NT2/D1 (cell line): ENCODE measurements at regions not wholly inside any gene's neighbourhood (a gene's known extent, or its start where the extent isn't known, plus 50 kb on each side); places are given as distances from the start of the nearest gene placed in this dataset.

ENCODE experiments used
- SUZ12 ChIP-seq: IDR thresholded peaks from 2 replicates; pipeline ENCODE4 v1.6.1; 2011; ENCODE audit not compliant: insufficient read length, insufficient read depth; ENCODE audit errors: extremely low read depth
- YY1 ChIP-seq: IDR thresholded peaks from 2 replicates; pipeline ENCODE4 v1.6.1; 2011; ENCODE audit not compliant: insufficient read length, insufficient read depth
- ZNF274 ChIP-seq: IDR thresholded peaks from 2 replicates; pipeline ENCODE4 v1.6.1; 2011; ENCODE audit warnings: mild to moderate bottlenecking, low read depth, low read length

- no peak for TF ChIP-seq YY1
- TF ChIP-seq SUZ12, result no peak
- no peak for TF ChIP-seq ZNF274
Measured at GRCh38 chr12:67910360-67911274, 78.6 kb upstream of the IFNG-AS1 start.
